AG04450 (cell line): ENCODE measurements at regions not wholly inside any gene's neighbourhood (a gene's known extent, or its start where the extent isn't known, plus 50 kb on each side); places are given as distances from the start of the nearest gene placed in this dataset.

Experiments
- CTCF ChIA-PET: fragments of 300-600, 350-600 bp; formaldehyde crosslinking; extraction: SDS; loops from one replicate; lab custom pipeline; 2022; ENCODE audit warnings: antibody characterized with exemption, inconsistent platforms; lab: Charles Lee
- POLR2A ChIA-PET: fragments of 350-600 bp; formaldehyde crosslinking; extraction: SDS; loops from one replicate; lab custom pipeline; 2021; ENCODE audit warnings: antibody characterized with exemption, inconsistent platforms; lab: Yijun Ruan, JAX
- DNase-seq: peaks from one replicate; pipeline ENCODE4 v3.0.0-alpha.2; 2011; ENCODE audit warnings: low read depth, low spot score
- H3K27ac ChIP-seq: one replicate; pipeline ENCODE4 v1.5.1; 2012; ENCODE audit warnings: low read depth, low read length, control low read depth
- H3K27me3 ChIP-seq: one replicate; pipeline ENCODE4 v1.6.0; 2012; ENCODE audit warnings: low read length; ENCODE audit not compliant: control insufficient read depth, insufficient read depth
- H3K4me3 ChIP-seq: 2 replicates; pipeline ENCODE4 v1.5.1; 2011; ENCODE audit warnings: mild to moderate bottlenecking, low read depth, low read length, control low read depth
- H3K9me3 ChIP-seq: 2 replicates; pipeline ENCODE4 v1.5.1; 2012; ENCODE audit warnings: low read length; ENCODE audit not compliant: control insufficient read depth, insufficient read depth
- TF ChIP-seq, protein P1 (sequence below): IDR thresholded peaks from 2 replicates; pipeline ENCODE4 v1.5.1; 2011; ENCODE audit warnings: low read depth, low read length, control low read depth, inconsistent platforms

DNA sequence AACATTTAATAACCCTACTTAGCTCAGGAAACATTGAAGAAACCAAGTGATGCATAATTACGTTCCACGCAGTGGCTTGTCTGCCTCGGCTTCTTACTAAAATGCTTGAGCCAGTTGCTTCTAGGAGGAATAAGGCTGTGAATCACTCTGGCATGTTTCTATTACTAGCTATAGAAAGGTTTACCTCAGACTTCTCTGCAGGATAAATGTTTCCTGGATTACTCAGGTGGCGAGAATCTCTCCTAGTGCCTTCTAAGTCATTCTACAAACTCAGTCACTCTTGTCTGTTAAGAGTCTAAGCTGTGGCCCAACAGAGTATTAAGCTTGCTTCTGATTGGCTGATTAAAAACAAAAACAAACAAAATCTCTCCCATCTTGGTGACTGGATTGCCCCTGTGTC is 92.0 kb upstream of the RALGPS2 start:
- Histone ChIP-seq H3K27me3 (no peaks in the 10 kb centered on the region), H3K9me3 (no peaks in the 10 kb centered on the region), H3K27ac (peak overlapping the region; percentile 25), H3K4me3 (no peak overlapping the region)
- TF ChIP-seq, protein P1, sequence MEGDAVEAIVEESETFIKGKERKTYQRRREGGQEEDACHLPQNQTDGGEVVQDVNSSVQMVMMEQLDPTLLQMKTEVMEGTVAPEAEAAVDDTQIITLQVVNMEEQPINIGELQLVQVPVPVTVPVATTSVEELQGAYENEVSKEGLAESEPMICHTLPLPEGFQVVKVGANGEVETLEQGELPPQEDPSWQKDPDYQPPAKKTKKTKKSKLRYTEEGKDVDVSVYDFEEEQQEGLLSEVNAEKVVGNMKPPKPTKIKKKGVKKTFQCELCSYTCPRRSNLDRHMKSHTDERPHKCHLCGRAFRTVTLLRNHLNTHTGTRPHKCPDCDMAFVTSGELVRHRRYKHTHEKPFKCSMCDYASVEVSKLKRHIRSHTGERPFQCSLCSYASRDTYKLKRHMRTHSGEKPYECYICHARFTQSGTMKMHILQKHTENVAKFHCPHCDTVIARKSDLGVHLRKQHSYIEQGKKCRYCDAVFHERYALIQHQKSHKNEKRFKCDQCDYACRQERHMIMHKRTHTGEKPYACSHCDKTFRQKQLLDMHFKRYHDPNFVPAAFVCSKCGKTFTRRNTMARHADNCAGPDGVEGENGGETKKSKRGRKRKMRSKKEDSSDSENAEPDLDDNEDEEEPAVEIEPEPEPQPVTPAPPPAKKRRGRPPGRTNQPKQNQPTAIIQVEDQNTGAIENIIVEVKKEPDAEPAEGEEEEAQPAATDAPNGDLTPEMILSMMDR: no peak
- peak; percentile 60 for DNase-seq
- POLR2A ChIA-PET: interaction anchor here (1.2 to 1.3 kb wide), 4 partner anchors 12 to 51 kb away, joined by 3 to 9 read pairs (median 6); no protein-coding TSS in a partner anchor
- CTCF ChIA-PET: no interaction called here

DNA sequence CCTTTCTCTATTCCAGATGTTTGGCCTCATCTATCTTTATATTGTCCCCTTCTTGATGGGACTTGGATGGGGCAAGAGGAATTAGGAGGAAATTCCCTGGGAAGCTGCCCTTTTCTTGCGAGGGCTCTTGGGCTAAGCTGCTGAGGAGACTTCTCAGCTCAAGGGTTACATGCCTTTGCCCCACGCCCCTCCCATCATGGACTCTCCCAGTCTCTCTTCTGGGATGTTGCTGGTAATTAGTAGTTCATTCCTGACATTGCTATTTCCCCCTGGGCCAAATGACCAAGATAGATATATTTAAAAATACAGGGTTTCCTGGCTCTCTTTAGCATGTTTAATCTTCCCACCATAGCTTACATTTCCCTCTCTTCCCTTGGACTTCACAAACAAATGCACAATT is 90.6 kb upstream of the RALGPS2 start:
- no peak for DNase-seq
- Histone ChIP-seq H3K27ac (no peak overlapping the region), H3K27me3 (no peaks in the 10 kb centered on the region), H3K4me3 (no peak overlapping the region), H3K9me3 (no peaks in the 10 kb centered on the region)
- CTCF ChIA-PET: no interaction called here
- POLR2A ChIA-PET: interaction anchor here (0.8 to 1.1 kb wide), 4 partner anchors 11 to 91 kb away, joined by 3 to 5 read pairs (median 4); partner anchors contain the start of gene RALGPS2
- TF ChIP-seq, protein P1: no peak

- H3K27me3 ChIP-seq: no peaks in the 10 kb centered on the region
- H3K9me3 ChIP-seq: no peaks in the 10 kb centered on the region
- H3K4me3 ChIP-seq: no peak overlapping the region
- POLR2A ChIA-PET: no interaction called here
- DNase-seq: no peak
- TF ChIP-seq, protein P1: no peak
- CTCF ChIA-PET: no interaction called here
- H3K27ac ChIP-seq: no peak overlapping the region
Measured at GRCh38 chr1:178637841-178638240, 87.2 kb upstream of the RALGPS2 start.

DNA sequence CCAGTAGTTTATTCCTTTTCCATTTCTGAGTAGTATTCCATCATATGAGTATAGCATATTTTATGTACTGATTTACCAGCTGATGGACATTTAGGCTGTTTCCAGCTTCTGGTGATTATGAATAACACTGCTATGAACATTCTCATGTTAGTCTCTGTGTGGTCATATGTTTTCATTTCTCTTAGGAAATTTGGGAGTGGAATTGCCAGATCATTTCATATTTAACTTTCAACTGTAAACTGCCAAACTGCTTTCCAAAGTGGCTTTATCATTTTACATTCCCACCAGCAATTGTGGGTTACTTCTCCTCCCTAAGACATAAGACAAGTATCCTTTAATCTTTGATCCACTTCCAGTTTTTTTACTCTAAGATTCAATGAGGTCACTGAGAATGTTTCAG is 85.7 kb upstream of the RALGPS2 start:
- Histone ChIP-seq H3K27me3 (no peaks in the 10 kb centered on the region), H3K9me3 (no peaks in the 10 kb centered on the region), H3K27ac (no peak overlapping the region), H3K4me3 (no peak overlapping the region)
- no peak for DNase-seq
- ChIA-PET CTCF (interaction anchor here (1.3 to 1.5 kb wide), 2 partner anchors 13 to 137 kb away, joined by 3 to 5 read pairs; no protein-coding TSS in a partner anchor), POLR2A (interaction anchor here (0.5 to 1.0 kb wide), 2 partner anchors 13 to 371 kb away, joined by 3 read pairs; no protein-coding TSS in a partner anchor)
- TF ChIP-seq, protein P1: no peak

GRCh38 chr1:178642282-178642681 is 82.8 kb upstream of the RALGPS2 start:
- H3K27me3 ChIP-seq: no peaks in the 10 kb centered on the region
- ChIA-PET CTCF (no interaction called here), POLR2A (no interaction called here)
- TF ChIP-seq, protein P1: no peak
- no peaks in the 10 kb centered on the region for H3K9me3 ChIP-seq
- no peak overlapping the region for H3K4me3 ChIP-seq
- no peak overlapping the region for H3K27ac ChIP-seq
- DNase-seq: no peak
